ENCODE measurements at regions not wholly inside any gene's neighbourhood (a gene's known extent, or its start where the extent isn't known, plus 50 kb on each side); places are given as distances from the start of the nearest gene placed in this dataset.

DNA sequence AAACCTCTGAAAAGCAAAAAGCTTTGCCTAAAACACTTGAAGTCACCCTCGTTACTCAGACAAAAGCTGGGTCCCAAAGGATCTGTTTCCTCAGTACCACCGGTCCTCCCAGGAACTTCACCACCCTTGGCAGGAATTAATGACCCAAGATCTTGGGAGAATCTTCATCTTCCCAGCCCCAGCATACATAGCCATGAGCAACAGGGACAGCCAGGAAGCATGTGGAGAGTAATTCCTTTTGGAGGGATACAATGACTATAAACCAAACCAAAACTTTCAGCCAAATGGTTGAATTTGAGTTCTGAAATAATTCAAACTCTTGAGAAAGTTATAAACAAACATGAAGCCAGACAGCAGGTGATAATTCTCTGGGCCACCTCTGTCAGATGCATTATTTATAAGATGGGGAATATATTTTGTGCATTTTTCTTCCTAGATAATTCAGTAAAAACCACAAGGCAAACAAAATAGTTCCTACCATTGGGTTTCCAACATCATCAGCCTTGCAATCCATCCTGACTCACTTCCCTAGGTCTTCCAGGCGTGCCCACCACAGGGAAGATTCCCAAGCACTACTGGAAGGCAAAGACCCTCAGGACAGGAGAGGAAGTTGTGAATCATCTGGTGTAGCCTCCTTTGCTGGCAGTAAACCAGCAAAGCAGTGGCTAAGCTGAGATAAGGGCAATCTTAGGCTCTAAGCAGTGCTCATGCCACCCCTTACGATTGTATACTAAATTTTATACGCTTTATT is 71.7 kb upstream of the DRD2 start:
- no peak for TF ChIP-seq POLR2AphosphoS5 (IDR thresholded peaks at IDR 0.05; ENCODE audit: insufficient read depth in 1 of 2, low read depth in 1 of 2)
- no peak for TF ChIP-seq CTCF (IDR thresholded peaks at IDR 0.05)
- TF ChIP-seq POLR2A (IDR thresholded peaks at IDR 0.05) = no peak
- intact Hi-C loops (cut with DNase I) = no loop called here
- peak in 1 of 2 donors; percentile 32 for DNase-seq (ENCODE audit: extremely low spot score in 2 of 2)

DNA sequence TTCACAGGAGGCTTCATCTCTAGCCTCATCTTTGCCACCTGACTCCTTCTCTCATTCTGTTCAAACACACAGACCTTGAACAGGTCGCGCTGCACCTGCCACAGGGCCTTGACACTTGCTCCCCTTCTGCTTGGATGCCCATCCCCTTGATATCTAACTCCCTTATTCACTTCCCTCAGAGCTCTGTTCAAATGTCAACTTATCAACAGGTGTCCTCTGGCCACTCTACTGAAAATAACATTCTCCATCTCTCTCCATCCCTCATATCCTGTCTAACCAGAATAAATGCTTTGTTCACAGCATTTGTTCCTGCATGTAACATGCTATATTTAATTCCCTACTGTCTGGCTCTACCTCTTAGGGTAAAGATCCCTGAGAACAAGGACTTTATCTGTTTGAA is 67.2 kb upstream of the DRD2 start:
- H3K4me3 ChIP-seq = no peak overlapping the region
- no peaks in the 10 kb centered on the region for H3K36me3 ChIP-seq
- no peaks in the 10 kb centered on the region for H3K27me3 ChIP-seq
- DNase-seq (ENCODE audit: extremely low spot score in 2 of 2) = peak in 1 of 2 donors; percentile 6
- no peaks in the 10 kb centered on the region for H3K4me1 ChIP-seq
- no peak overlapping the region for H3K27ac ChIP-seq
- intact Hi-C loops (cut with DNase I) = no loop called here
- no peak for TF ChIP-seq POLR2A (IDR thresholded peaks at IDR 0.05)
- no peak for TF ChIP-seq POLR2AphosphoS5 (IDR thresholded peaks at IDR 0.05; ENCODE audit: insufficient read depth in 1 of 2, low read depth in 1 of 2)
- no peak for TF ChIP-seq CTCF (IDR thresholded peaks at IDR 0.05)
- H3K9me3 ChIP-seq = no peaks in the 10 kb centered on the region

More for the DNA sequence above, 71.7 kb upstream of the DRD2 start:
- no peaks in the 10 kb centered on the region for H3K4me1 ChIP-seq
- no peaks in the 10 kb centered on the region for H3K9me3 ChIP-seq
- no peak overlapping the region for H3K27ac ChIP-seq
- no peaks in the 10 kb centered on the region for H3K36me3 ChIP-seq
- H3K4me3 ChIP-seq = no peak overlapping the region
- no peaks in the 10 kb centered on the region for H3K27me3 ChIP-seq

DNA sequence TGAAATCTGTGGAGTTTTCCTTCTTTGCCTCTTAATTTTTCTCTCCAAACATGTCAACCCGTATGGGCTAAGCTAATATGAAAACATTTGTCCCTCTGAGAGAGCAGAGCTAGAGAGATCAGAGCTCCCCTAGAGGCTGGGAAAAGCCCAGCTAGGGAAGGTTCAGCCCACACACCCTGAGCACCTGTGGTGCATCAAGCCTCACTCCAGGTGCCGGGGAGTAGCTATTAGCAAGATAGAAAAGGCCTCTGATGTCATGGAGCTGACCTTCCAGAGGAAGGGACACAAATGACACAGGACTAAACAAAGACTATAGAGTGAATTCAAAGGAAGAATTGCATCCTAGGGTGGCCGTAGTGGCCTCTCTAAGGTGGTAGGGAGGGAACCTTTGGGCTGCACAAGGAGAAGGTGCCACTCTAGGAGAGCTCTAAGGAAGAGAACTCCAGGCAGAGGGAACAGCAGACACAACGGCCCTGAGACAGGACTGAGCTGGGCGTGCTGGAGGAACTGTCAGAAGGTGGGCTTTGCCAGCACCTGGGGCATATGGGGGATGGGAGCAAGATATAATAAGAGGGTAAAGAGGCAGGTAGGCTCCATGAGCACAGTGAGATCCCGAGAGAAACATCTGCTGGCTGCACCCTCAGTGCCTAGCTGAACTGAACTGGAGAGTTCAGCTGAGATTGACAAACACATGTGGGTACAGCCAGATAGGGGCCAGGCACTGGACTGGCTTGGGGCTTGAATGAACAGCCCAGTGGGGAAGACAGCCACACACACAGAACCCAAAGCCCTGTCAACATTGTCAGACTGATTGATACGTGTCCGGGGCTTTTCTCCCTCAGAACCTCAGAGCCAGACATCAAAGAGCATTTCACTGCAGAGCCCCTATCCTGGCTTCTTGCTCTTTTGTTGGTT is 65.5 kb upstream of the DRD2 start:
- intact Hi-C loops (cut with DNase I) = no loop called here
- H3K27me3 ChIP-seq = no peaks in the 10 kb centered on the region
- H3K4me3 ChIP-seq = no peak overlapping the region
- H3K4me1 ChIP-seq = no peaks in the 10 kb centered on the region
- no peak overlapping the region for H3K27ac ChIP-seq
- no peaks in the 10 kb centered on the region for H3K9me3 ChIP-seq
- DNase-seq (ENCODE audit: extremely low spot score in 2 of 2) = peak in 1 of 2 donors; percentile 77
- no peaks in the 10 kb centered on the region for H3K36me3 ChIP-seq
- TF ChIP-seq POLR2AphosphoS5 (IDR thresholded peaks at IDR 0.05; ENCODE audit: insufficient read depth in 1 of 2, low read depth in 1 of 2) (no peak), POLR2A (IDR thresholded peaks at IDR 0.05) (no peak), CTCF (IDR thresholded peaks at IDR 0.05) (no peak)

- Histone ChIP-seq H3K27me3 (no peaks in the 10 kb centered on the region), H3K27ac (no peak overlapping the region), H3K4me1 (no peaks in the 10 kb centered on the region), H3K36me3 (no peaks in the 10 kb centered on the region), H3K4me3 (no peak overlapping the region), H3K9me3 (no peaks in the 10 kb centered on the region)
- TF ChIP-seq CTCF (IDR thresholded peaks at IDR 0.05) (no peak), POLR2AphosphoS5 (IDR thresholded peaks at IDR 0.05; ENCODE audit: insufficient read depth in 1 of 2, low read depth in 1 of 2) (no peak), POLR2A (IDR thresholded peaks at IDR 0.05) (no peak)
- DNase-seq (ENCODE audit: extremely low spot score in 2 of 2) = peak; percentile 75 to 79
- intact Hi-C loops (cut with DNase I) = no loop called here
These were observed 63.5 kb upstream of the DRD2 start for GRCh38 chr11:113538451-113539412.

Measured in vagina (tissue), 2 donors.